ENCODE measurements at regions not wholly inside any gene's neighbourhood (a gene's known extent, or its start where the extent isn't known, plus 50 kb on each side); places are given as distances from the start of the nearest gene placed in this dataset.

DNA sequence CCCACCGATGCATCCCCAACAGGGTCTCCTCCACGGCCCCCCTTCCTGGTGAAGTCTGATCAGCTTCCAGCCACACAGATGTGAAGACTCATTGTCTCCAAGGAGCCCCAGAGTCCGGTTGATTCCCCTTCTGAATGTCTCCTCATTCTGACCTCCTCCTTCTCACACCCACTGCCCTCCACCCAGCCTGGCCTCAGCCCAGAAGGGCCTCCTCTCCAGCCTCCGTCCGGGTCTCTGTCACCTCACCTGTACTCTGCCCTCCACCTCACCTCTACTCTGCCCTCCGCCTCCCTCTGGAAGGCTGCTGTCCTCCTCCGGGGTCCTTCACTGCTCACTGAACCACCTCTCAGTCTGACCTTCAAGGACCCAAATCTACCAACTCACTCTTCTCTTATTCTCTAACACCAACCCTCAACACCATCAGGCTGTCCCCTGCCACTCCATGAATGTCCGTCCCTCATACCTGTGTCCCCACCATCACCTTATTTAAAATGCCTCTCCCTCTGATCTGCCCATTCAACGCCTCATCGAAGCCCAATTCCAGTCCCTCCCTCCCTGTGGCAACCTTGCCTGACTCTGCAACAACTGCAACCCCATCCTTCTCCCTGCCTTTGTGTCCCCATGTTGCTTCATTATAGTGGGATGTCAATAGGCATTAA is 201.2 kb downstream of the TOMM20 start:
- TF ChIP-seq TEAD4 (IDR thresholded peaks at IDR 0.05) (no peak), CEBPB (IDR thresholded peaks at IDR 0.05) (no peak), RAD21 (IDR thresholded peaks at IDR 0.05; ENCODE audit: low read depth) (no peak), YY1 (IDR thresholded peaks at IDR 0.05; ENCODE audit: low read depth) (no peak), REST (IDR thresholded peaks at IDR 0.05; ENCODE audit: low read depth) (no peak), FOXM1 (IDR thresholded peaks at IDR 0.05; ENCODE audit: borderline replicate concordance, low read depth) (no peak), EP300 (IDR thresholded peaks at IDR 0.05; ENCODE audit: borderline replicate concordance) (no peak), TCF12 (IDR thresholded peaks at IDR 0.05; ENCODE audit: low read depth) (no peak)
